ENCODE measurements at regions not wholly inside any gene's neighbourhood (a gene's known extent, or its start where the extent isn't known, plus 50 kb on each side); places are given as distances from the start of the nearest gene placed in this dataset.

DNA sequence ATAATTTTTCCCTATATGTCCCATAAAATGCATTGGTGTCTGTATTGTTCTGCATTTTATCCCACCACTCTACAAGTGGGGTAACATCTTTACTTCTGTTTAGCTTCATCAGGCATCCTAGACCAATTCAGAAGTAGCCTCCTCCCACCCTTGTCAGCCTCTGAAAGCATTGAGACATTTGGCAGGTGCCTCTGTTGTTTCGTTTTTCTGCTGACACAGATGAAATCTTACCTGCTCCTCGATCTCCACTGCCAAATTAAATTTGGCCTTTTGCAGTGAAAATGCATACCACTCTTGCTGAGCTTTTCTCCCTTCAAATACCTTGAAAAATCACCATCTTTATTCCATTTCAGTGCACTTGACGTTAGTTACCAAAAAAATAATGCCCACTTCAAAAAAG lies 83.5 kb upstream of the STARD13 start:
- no peak overlapping the region for H3K27ac ChIP-seq
- no peak for DNase-seq (ENCODE audit: low read depth, low spot score)

DNA sequence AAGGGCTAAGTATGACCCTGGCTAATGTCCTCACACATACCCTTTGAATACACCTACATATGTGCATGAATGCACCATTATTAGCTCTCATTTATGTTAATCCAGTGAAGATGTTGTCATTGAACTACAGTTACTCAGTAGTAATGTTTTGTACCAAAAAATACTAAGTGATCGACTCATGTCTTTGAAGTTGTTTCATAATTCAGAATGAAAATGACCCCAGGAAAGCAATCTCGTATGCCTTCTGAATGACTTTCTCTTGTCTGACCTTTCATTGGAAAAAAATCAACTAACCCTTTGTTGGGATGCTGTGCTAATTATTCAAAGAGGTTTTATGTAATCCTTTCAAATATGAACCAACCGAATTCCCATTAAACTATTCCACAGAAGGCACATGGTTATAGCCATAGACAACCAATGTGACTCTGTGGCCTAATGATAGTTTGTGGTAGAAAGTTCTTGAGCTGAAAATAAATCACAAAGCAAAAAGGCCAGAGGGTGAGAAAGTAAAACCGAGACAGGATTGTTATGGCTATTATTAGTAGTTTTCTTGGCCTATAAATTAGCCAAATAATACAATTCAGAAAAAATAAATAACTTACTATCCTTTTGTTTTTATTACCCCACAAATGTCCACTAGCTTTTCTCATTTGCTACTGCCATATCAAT lies 86.8 kb upstream of the STARD13 start:
- no peak overlapping the region for H3K27ac ChIP-seq
- no peak for DNase-seq (ENCODE audit: low read depth, low spot score)

DNA sequence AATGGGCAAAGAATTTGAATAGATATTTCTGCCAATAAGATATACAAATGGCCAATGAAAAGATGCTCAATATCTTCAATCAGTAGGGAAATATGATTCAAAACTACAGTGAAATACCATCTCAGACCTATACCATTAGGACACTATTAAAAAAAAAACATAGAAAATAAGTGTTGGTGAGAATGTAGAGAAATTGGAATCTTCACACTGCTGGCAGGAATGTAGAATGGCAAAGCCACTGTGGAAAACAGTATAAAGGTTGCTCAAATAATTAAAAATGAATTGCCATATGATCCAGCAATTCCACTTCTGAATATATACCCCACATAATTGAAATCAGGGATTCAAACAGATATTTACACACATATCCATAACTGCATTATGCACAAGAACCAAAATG lies 88.1 kb upstream of the STARD13 start:
- no peak for DNase-seq (ENCODE audit: low read depth, low spot score)
- H3K27ac ChIP-seq, result no peak overlapping the region

DNA sequence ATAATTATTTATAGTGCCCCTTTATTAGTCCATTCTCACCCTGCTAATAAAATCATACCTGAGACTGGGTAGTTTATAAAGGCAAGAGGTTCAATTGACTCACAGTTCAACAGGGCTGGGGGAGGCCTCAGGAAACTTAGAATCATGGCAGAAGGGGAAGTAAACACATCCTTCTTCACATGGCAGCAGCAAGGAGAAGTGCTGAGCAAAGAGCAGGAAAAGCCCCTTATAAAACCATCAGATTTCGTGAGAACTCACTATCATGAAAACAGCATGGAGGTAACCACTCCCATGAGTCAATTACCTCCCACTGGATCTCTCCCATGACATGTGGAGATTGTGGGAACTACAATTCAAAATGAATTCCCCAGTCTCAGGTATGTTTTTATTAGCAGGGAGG lies 89.9 kb upstream of the STARD13 start:
- DNase-seq (ENCODE audit: low read depth, low spot score), result no peak
- no peak overlapping the region for H3K27ac ChIP-seq

DNA sequence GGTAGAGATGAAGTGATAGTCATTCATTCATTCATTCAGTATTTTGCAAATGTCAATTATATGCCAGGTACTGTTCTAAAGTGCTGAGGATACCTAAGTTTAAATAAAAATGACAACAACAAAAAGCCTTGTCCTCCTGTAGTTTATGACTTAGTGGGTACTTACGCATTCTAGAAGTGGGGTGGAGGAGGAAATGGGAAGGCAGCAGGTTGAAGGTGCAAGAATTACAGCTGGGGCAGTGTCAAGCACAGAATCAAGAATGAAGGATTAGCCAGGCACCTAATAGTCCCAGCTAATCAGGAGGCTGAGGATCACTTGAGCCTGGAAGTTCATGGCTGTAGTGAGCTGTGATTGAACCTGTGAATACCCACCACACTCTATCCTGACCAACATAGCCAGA lies 90.7 kb upstream of the STARD13 start:
- H3K27ac ChIP-seq, result no peak overlapping the region
- no peak for DNase-seq (ENCODE audit: low read depth, low spot score)

DNA sequence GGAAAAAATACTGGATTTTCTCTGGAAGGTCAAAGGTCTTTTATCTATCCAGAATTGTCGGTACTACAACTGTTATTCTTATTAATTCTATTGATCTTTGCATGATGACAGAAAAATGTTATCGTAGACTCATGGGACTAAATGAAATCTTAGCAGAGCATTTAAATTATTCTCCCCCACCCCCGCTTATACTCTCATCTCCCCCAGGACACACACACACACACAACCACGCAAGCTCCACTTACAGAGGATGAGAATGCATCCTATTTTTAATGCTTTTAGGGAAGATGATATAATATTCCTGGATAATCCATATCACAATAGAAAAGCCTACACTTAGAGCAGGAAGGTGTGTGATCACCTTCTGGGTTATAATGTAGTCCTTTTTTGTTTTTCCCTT lies 91.9 kb upstream of the STARD13 start:
- no peak overlapping the region for H3K27ac ChIP-seq
- no peak for DNase-seq (ENCODE audit: low read depth, low spot score)

DNA sequence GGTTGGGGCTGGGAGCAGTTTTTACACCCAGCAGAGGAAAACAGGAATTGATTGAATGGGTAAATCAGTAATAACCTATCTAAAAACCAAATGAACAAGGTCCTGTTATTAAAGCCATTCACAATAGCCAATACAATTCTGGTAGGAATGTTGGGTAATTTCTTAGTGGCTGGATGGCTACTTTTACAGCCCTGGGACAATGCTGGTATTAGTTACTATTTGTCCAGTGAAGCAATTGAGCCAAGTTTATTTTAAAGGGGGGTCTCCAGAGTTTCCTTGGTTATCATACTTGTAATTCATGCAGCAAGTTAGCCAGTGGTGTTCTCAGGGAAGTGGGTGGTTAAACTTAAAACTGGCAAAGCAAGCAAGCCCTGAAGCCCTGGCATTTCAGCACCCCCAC lies 92.3 kb upstream of the STARD13 start:
- H3K27ac ChIP-seq, result no peak overlapping the region
- no peak for DNase-seq (ENCODE audit: low read depth, low spot score)

DNA sequence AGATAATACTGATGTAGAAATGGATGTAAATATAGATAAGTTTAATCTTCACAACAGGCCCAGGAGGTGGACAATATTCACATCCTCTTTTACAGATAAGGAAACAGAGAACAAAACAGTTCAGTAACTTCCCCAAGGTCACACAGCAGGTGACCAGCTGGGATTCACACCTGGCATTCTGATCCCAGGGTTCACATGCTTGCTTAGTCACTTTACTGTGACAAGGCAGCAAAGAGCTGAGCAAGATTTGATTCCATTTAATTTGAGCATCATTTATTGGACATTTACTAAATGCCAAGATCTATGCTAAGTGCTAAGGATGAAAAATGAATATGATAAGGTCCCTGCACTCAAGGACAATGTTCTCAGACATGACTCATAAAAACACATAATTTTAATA lies 94.1 kb upstream of the STARD13 start:
- no peak for DNase-seq (ENCODE audit: low read depth, low spot score)
- H3K27ac ChIP-seq, result no peak overlapping the region

DNA sequence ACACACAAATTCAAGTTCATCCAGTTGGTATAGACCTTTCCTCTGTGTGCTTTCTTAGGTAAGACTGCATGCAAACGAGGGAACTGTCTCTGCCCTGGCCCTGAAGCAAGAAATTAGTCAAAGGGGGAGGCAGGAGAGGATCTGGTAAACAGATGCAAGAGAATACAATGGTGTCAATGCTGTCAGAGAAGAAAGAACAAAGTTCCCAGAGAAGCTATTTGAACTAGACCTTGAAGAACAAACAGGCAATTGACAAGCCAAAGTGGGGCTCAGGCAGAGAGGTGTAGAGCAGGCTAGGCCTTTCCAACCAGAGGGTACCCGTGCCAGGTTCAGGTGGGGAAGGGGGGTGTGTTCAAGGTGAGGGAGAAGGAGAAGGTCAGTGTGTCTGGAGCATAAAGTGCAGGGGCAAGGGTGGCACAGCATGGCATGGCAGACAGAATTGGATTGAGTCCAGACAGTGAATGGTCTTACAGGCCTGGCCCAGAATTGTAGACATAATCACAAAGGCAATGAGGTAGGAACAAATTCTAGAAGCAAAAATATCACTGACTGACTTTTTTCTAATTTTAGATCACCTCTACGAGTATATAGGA lies 95.0 kb upstream of the STARD13 start:
- no peak for DNase-seq (ENCODE audit: low read depth, low spot score)
- H3K27ac ChIP-seq, result no peak overlapping the region

DNA sequence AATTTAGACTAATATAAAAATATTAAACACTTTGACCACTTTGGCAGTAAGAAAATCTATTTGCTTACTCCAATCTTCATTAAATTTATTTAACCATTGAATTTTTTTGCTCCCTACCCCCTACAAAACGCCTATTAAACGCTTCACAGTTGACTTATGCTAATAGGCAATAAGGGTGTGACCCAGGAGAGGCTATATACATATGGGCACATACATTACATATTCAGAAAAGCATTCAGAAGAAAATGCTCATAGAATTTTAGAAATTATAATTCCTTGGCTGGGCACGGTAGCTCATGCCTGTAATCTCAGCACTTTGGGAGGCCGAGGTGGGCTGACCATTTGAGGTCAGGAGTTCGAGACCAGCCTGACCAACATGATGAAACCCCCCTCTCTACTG lies 95.6 kb upstream of the STARD13 start:
- no peak for DNase-seq (ENCODE audit: low read depth, low spot score)

DNA sequence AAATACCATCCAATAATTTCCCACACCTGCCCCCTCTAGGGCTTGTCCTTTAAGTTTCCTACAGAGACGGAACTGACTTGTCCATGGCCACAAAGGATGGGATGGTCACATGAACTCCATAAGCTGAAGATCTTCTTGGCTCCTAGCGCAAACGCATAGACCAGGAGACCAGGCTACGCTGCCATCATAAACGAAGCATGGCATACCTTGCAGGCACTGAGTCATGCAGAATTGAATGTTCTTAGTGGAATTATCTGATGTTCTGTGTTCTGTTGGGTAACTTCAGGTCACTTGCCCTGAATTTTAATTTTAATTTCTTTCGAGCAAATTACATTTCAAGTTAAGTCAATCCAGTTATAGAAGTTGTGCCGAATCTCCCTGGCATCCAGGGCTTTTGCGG lies 96.4 kb upstream of the STARD13 start:
- no peak overlapping the region for H3K27ac ChIP-seq
- no peak for DNase-seq (ENCODE audit: low read depth, low spot score)

More for the DNA sequence above, 95.6 kb upstream of the STARD13 start:
- no peak overlapping the region for H3K27ac ChIP-seq

DNA sequence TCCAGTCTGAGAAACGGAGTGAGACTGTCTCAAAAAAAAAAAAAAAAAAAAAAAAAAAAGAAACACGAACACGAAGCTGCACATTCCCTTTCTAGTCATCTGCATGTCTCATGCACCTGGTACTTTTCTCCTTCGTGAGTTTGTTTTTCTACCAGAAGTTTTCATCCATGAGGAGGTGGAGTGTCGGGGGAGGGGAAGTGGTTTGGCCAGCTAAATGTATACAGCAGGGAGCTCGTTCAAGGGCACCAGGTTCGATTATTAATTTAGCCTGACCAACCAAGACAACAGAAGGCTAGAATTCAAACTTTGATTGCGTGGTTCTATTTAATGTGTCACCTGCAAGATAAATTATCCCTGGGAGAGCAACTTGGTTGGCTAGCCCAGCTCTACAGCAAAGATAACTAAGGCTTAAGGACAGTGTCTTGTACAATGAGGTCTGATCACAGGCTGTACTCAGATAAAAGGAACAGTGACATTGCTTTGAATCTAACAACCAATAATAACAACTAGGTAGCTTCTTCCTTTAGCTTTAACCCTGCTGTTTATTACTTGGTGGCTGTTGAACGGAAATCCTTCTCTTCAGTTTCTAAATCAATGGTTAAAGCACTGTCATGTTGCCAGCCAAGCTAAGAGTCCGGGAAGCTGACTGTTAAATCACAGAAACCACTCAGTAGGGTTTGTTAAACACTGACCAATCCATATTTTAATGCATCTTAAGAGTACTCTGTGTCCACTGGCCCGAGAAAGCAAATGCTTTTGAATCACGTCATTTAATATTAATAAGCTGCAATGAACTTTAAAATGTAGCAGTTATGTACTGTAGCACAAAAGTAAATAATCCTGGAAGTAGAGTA lies 98.4 kb upstream of the STARD13 start:
- DNase-seq (ENCODE audit: low read depth, low spot score), result no peak
- H3K27ac ChIP-seq, result no peak overlapping the region

DNA sequence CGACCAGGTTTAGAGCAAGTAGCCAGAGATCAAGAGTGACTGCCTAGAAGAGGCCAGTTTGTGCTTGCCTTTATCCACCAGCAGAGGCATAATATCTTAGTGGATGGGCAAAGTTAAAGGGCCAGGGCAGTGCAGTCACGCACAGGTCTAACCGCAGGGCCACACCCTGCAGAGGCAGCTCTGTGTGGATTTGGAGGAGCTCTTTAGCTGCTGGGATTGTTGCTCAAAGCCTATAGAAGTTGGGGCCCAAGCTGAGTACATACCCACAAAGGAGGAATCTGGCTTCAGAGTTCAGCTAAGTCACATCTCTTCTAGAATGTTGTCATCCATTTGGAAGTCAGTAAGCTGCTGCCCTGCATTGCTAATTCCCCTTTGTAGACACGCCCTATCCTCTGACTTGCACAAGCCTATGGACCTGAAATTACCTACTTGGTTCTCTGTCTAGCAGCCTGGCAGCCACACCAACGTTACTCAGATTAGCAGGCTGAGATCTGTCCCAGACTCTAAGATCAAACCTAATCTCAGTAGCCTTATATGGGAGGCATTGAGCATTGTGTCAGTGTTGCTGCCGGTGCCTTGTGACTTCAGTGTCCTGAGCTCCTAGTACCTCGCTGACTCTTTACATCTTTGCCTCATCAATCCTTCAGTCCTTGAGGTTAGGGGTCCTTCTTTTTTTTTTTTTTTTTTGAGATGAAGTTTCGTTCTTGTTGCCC lies 102.9 kb upstream of the STARD13 start:
- H3K27ac ChIP-seq, result no peak overlapping the region
- peak; percentile 44 for DNase-seq (ENCODE audit: low read depth, low spot score)

DNA sequence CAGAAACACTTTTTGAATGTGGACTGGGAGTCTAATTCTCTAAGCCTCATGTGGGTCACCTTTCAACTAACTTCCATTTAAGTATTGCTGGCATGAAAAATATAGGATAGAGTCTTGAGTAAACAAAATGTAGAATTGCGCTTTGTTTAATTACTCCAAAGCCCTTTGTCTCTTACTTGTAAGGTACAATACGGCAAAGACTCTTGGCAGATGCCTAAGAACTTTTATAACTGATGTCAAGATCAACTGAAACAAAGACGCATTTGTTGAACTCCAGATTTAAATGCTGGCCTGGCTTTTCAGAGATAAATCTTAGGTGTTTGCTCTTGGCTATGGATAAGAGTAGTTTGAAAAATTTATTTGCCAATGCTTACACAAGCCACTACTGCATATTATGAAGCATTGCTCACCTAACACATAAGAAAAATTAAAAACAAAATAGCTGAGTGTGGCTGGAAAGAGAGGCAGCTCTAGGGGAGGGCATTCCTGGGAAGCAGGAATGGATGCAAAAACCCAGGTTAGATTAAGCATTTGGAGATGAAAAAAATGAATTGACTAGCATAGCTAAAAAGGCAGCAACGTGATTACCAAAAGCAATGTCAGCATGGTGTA lies 107.3 kb upstream of the STARD13 start:
- DNase-seq (ENCODE audit: low read depth, low spot score), result no peak

DNA sequence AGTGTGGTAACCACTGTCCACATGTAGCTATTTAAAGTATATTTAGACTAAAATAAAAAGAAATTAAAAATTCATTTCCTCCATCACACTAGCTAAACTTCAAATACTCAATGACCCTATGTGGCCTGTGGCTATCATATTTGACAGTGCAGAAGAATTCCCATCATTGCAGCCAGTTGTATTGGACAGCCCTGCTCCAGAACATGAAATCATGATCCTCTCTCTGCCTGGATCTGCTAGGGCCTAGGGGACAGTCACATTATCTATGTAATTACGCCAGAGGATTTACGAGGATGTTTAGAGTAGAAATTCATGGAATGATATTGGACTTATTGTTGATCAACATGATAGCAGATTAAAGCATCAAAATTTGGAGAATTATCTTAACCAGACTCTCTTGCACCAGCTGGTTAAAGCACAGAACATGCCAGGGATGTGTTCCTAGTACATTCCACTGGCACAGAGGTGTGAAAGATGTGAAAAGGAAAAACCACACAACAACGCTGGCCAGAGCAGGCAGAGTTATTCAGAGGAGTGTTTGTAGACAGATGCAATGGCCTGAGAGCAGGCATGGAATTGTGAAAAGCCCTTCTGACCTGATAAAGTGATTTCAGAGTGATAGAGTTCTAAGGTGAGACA lies 108.9 kb upstream of the STARD13 start:
- no peak overlapping the region for H3K27ac ChIP-seq
- no peak for DNase-seq (ENCODE audit: low read depth, low spot score)

More for the DNA sequence above, 107.3 kb upstream of the STARD13 start:
- no peak overlapping the region for H3K27ac ChIP-seq

DNA sequence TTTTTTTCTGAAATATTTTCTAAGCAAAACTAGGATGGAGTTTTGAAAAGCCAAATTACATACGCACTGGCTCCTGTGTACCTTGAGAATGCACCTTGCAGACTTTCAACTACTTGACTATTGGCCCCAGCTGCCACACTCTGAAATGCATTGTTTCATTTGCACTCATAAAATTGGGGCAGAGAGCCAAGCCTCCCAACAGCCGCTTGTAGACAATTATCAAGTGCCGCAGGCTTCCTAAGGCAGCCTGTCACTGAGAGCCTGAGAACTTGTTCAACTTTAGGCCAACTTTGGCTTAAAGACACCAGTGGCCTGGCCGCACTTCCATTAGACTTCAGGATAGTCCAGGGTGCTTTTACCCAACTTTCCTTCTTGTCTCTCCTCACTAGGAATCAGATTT lies 115.7 kb upstream of the STARD13 start:
- DNase-seq (ENCODE audit: low read depth, low spot score), result no peak
- no peak overlapping the region for H3K27ac ChIP-seq

DNA sequence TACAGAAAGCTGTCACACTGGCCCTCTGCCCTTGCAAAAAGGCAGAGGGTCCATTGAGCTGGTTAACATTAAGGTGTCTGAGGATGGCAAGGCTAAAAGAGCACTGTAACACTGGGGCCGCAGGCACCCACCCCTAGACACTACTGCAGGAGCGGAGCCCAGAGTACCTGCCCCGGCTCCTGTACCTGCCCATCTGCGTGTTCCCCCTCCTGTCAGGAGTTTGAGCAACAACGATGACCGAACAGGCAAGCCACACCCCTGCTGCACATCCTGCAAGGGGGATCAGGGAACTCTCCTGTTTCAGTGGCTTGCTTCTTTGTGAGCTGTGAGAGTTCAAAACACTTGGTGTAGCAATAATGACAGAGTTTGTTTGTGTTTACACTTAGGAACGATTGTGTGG lies 117.4 kb upstream of the STARD13 start:
- no peak overlapping the region for H3K27ac ChIP-seq
- no peak for DNase-seq (ENCODE audit: low read depth, low spot score)

DNA sequence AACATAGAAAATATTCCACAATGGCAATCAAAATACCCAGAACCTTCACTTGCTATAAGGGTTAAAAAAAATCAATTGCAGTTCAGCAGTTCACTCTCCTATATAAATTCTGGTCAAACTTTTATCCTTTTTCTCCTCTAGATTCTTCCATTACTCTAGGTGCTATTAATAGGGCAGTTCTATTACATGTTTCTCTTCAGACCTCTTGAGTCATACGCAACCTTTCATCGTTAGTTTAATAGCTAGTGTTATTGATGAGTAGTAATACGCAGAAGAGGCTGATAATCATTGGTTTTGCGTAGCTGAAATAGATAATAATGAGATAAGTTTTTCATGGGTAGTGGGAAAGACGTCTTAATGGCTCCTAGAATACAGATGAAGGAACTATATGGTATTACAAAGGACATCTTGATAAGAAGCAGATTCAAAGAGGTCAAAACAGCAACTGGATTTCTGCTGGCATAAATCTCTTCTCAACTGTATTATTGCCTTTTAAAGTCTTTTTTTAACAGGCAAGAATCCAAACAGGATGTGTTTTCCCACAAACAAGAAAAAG lies 118.3 kb upstream of the STARD13 start:
- DNase-seq (ENCODE audit: low read depth, low spot score), result no peak

DNA sequence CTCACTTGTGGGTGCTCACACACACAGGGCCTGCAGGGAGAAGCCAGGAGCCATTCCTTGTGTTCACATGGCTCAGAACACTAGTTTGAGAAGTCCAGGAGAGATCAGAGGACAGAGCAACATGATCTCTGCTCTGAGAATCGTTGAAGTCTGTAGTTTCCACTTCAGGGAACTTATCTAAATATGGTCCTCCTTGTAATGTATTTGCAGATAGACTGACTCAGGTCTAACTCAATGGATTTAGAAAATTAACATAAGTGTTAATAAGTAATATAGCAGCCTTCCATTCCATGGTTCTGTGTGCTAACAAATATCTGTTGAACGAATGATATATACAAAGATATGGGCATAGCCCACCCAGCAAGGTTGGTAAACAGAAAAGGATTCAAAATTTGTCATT lies 119.8 kb upstream of the STARD13 start:
- DNase-seq (ENCODE audit: low read depth, low spot score), result no peak
- H3K27ac ChIP-seq, result no peak overlapping the region

More for the DNA sequence above, 118.3 kb upstream of the STARD13 start:
- H3K27ac ChIP-seq, result no peak overlapping the region
